NB4 (cell line): ENCODE measurements at regions not wholly inside any gene's neighbourhood (a gene's known extent, or its start where the extent isn't known, plus 50 kb on each side); places are given as distances from the start of the nearest gene placed in this dataset.

Experiments used
- DNase-seq: peaks from one replicate; pipeline ENCODE4 v3.0.0; 2010; ENCODE audit warnings: low read depth
- H3K4me3 ChIP-seq: one replicate; pipeline ENCODE4 v1.5.1; 2011; ENCODE audit warnings: mild to moderate bottlenecking, low read depth, low read length, moderate library complexity
- MYC ChIP-seq: IDR thresholded peaks from 2 replicates; pipeline ENCODE4 v1.6.1; 2011; ENCODE audit warnings: low read depth, low read length
- POLR2A ChIP-seq: IDR thresholded peaks from 2 replicates; pipeline ENCODE4 v1.6.1; 2011; ENCODE audit warnings: mild to moderate bottlenecking; ENCODE audit not compliant: insufficient read length; ENCODE audit errors: extremely low read depth
- TF ChIP-seq, protein P1 (sequence below): IDR thresholded peaks from 2 replicates; pipeline ENCODE4 v1.6.1; 2011; ENCODE audit warnings: low read depth, low read length
- TF ChIP-seq, protein P2 (sequence below): IDR thresholded peaks from one replicate; pipeline ENCODE4 v1.5.1; 2012; ENCODE audit warnings: low read depth, low read length

DNA sequence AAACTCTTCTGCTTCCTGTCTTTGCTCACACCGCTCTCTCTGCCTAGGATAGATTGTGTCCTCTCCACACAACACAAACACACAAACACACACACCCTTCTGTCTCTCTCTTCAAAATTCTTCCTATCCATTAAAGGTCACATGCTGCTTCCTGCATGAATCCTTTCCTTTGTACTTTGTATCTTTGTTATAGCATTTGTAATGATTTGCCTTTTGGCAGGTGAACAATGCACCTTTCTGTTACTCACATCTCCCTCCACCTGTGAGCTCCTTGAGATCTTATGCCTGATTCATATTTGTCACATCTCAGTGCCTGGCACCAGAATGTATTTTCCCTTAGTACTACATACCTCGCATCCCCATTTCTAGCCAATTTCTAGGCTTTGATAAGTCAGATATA, 251.4 kb upstream of the UMPS start:
- H3K4me3 ChIP-seq = no peak overlapping the region
- TF ChIP-seq, protein P1, sequence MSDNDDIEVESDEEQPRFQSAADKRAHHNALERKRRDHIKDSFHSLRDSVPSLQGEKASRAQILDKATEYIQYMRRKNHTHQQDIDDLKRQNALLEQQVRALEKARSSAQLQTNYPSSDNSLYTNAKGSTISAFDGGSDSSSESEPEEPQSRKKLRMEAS = no peak
- no peak for TF ChIP-seq MYC
- TF ChIP-seq, protein P2, sequence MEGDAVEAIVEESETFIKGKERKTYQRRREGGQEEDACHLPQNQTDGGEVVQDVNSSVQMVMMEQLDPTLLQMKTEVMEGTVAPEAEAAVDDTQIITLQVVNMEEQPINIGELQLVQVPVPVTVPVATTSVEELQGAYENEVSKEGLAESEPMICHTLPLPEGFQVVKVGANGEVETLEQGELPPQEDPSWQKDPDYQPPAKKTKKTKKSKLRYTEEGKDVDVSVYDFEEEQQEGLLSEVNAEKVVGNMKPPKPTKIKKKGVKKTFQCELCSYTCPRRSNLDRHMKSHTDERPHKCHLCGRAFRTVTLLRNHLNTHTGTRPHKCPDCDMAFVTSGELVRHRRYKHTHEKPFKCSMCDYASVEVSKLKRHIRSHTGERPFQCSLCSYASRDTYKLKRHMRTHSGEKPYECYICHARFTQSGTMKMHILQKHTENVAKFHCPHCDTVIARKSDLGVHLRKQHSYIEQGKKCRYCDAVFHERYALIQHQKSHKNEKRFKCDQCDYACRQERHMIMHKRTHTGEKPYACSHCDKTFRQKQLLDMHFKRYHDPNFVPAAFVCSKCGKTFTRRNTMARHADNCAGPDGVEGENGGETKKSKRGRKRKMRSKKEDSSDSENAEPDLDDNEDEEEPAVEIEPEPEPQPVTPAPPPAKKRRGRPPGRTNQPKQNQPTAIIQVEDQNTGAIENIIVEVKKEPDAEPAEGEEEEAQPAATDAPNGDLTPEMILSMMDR = no peak
- no peak for TF ChIP-seq POLR2A

DNA sequence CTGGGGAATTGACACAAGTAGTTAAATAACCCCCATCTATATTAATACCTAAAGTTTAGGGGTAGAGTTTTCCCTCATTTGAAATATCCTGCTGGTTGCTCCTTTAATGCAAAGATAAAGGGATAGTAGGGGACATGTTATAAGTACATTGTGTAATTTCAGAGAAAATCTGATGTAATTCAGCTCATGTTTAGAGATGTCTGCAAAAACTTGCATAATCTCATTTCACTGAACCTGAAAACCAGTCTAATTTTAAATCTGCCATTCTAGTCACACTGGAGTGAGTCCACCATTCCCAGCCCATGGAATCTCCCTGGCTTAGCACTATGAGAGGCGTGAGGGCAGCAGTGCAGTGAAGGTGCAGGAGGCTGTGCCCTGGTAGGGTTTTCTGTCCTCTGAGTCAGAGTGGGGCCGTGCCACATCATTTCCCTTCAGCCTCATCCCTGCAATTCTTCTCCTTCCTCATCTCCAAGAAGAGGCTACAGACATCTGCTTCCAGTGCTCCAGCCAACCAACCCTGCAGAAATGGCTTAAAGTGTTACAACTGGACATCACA, 246.3 kb upstream of the UMPS start:
- H3K4me3 ChIP-seq = no peak overlapping the region
- DNase-seq = no peak
- TF ChIP-seq POLR2A (no peak), MYC (no peak)
- TF ChIP-seq, protein P1 = no peak
- TF ChIP-seq, protein P2 = no peak

More for the DNA sequence above, 251.4 kb upstream of the UMPS start:
- no peak for DNase-seq

DNA sequence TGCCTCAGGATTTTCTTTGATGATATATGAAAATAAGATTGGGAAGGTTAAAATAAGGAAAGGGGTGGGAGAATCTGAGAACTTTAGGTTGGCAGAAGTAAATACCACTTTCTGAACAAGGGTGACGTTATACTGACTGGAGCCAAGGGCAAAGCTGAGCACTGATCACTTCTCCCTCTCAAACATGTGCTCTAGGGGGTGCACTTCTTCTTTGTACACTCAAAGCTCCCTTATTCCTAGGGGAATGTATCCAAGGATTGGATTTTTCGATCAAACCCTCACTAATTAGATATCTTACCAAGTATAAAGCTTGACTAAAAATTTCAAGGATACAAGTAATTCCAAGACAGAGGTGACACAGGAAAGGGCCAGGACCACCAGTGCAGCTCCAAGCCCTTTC, 243.9 kb upstream of the UMPS start:
- no peak for DNase-seq
- H3K4me3 ChIP-seq = no peak overlapping the region
- TF ChIP-seq, protein P2 = no peak
- TF ChIP-seq POLR2A = no peak

DNA sequence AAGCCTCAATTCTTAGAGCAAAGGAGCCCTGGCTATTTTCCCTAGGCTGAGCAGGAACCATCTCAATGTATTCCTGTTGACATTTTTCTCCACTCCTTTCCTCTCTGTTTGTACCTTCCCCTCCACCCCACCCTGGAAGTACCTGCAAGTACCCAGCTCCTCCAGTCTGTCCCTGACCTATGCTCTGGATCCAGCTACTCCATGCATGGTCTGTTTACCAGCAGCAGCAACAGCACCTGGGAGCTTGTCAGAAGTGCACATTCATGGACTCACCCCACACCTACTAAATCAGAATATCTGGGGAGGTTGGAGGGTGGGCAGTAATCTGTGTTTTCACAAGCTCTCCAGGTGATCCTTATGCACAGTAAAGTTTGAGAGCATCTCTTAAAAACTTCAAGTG, 240.7 kb upstream of the UMPS start:
- TF ChIP-seq POLR2A (no peak), MYC (no peak)
- TF ChIP-seq, protein P1 = no peak
- TF ChIP-seq, protein P2 = no peak
- no peak overlapping the region for H3K4me3 ChIP-seq
- no peak for DNase-seq

DNA sequence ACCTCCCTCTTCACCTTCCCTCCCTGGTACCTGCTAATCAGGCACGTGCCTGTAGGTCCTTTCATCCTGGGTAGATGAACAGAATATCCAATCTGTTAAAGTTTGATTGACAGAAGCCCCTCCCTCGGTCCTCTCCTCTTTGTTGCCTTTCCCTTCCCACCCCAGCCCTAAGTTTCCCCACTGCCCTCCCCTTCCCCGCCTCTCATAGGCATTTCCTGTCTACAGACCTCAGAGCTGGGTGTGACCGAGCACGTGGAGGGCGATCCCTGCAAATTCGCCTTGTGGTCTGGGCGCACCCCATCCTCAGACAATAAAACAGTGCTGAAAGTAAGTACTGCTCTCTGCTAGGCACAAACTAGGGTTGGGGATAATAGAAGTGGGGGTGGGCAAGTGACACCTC, 239.2 kb upstream of the UMPS start:
- no peak for DNase-seq

More for the DNA sequence above, 239.2 kb upstream of the UMPS start:
- TF ChIP-seq, protein P1 = no peak
- TF ChIP-seq MYC (no peak), POLR2A (no peak)
- TF ChIP-seq, protein P2 = no peak
- no peak overlapping the region for H3K4me3 ChIP-seq
